ENCODE measurements at regions not wholly inside any gene's neighbourhood (a gene's known extent, or its start where the extent isn't known, plus 50 kb on each side); places are given as distances from the start of the nearest gene placed in this dataset.
A peak's percentile ranks its signal among the peaks of the same experiment; 100 is the strongest.
"Not testable (repeated sequence)": the region's sequence is repeated elsewhere in the genome, so short reads cannot be mapped to it uniquely, and the experiment has no call there.

- Histone ChIP-seq H3K36me3 (ENCODE audit: control insufficient read depth in 1 of 2, insufficient read depth in 2 of 2, low read length in 1 of 2) (no peaks in the 10 kb centered on the region), H3K9me3 (ENCODE audit: control insufficient read depth, low read length) (peaks cover 1% of the 10 kb centered on the region), H3K4me1 (ENCODE audit: control insufficient read depth in 1 of 2, insufficient read depth in 2 of 2, low read length in 2 of 2) (no peaks in the 10 kb centered on the region), H3K4me3 (ENCODE audit: low read length in 2 of 2) (no peak overlapping the region), H3K27me3 (ENCODE audit: control insufficient read depth in 1 of 2, insufficient read depth in 2 of 2, low read length in 1 of 2) (no peaks in the 10 kb centered on the region), H3K27ac (ENCODE audit: low read depth in 1 of 2, low read length in 2 of 2) (no peak overlapping the region)
- intact Hi-C loops (cut with DNase I), result no loop called here
- WGBS, 2 donors, result 82 to 85% methylated on average over 2 of the region's 2 CpGs
- ATAC-seq (ENCODE audit: low FRiP score) (no peak), DNase-seq (no peak)
Observed at GRCh38 chr5:176754376-176754973, 55.9 kb upstream of the UNC5A start.

- ATAC-seq (ENCODE audit: low FRiP score), result not testable (repeated sequence)
- WGBS, 2 donors, result 92 to 99% methylated on average over 6 of the region's 6 CpGs
Observed at GRCh38 chr5:176755593-176755992, 54.8 kb upstream of the UNC5A start.

GRCh38 chr5:176757569-176757968, 52.8 kb upstream of the UNC5A start:
- H3K27ac ChIP-seq (ENCODE audit: low read depth in 1 of 2, low read length in 2 of 2); H3K4me1 ChIP-seq (ENCODE audit: control insufficient read depth in 1 of 2, insufficient read depth in 2 of 2, low read length in 2 of 2); DNase-seq; intact Hi-C loops (cut with DNase I); H3K4me3 ChIP-seq (ENCODE audit: low read length in 2 of 2); H3K9me3 ChIP-seq (ENCODE audit: control insufficient read depth, low read length); H3K36me3 ChIP-seq (ENCODE audit: control insufficient read depth in 1 of 2, insufficient read depth in 2 of 2, low read length in 1 of 2); H3K27me3 ChIP-seq (ENCODE audit: control insufficient read depth in 1 of 2, insufficient read depth in 2 of 2, low read length in 1 of 2); ATAC-seq (ENCODE audit: low FRiP score): not testable (repeated sequence)

More at GRCh38 chr5:176755593-176755992, 54.8 kb upstream of the UNC5A start:
- intact Hi-C loops (cut with DNase I); H3K27ac ChIP-seq (ENCODE audit: low read depth in 1 of 2, low read length in 2 of 2); H3K4me1 ChIP-seq (ENCODE audit: control insufficient read depth in 1 of 2, insufficient read depth in 2 of 2, low read length in 2 of 2); H3K36me3 ChIP-seq (ENCODE audit: control insufficient read depth in 1 of 2, insufficient read depth in 2 of 2, low read length in 1 of 2); H3K27me3 ChIP-seq (ENCODE audit: control insufficient read depth in 1 of 2, insufficient read depth in 2 of 2, low read length in 1 of 2); H3K9me3 ChIP-seq (ENCODE audit: control insufficient read depth, low read length); H3K4me3 ChIP-seq (ENCODE audit: low read length in 2 of 2): not testable (repeated sequence)
- DNase-seq, result peak in 1 of 2 donors; percentile 27

All from aorta (tissue), 5 donors.